ENCODE measurements at regions not wholly inside any gene's neighbourhood (a gene's known extent, or its start where the extent isn't known, plus 50 kb on each side); places are given as distances from the start of the nearest gene placed in this dataset.
"Not testable (repeated sequence)": the region's sequence is repeated elsewhere in the genome, so short reads cannot be mapped to it uniquely, and the experiment has no call there.

- DNase-seq, result peak; percentile 8
These were observed 613.9 kb downstream of the IRS1 start for GRCh38 chr2:226185616-226186211.

DNA sequence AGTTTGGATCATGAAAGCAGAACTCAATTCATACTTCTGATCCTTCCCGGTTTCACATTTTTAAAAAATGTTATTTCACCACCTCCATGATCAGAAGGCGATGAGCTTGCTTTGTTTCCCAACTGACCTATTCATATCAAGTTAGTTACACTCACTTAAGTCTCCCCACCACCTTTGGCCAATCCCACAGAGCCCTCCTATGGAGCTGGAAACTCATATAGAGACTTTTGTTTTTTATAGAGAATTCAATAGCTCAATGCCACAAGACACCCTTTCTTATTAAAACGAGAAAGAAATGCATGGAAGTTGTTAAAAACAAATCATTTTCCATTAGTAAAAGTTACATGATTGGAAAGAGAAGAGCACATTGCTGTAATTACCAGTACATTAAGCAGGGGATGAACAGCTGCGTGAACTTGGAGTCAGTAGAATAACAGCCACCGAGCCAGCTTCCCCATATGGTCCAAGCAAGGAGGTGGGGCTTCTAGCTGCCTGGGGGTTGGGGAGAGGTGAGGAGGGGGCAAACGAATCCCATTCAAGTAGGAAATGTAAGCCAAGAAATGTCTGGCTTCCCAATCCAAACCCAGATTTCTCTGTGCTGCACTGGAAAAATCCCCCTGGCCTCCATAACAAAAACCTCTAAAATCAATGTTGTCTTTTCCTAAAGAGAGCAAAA is 614.5 kb downstream of the IRS1 start:
- no peak for DNase-seq

DNA sequence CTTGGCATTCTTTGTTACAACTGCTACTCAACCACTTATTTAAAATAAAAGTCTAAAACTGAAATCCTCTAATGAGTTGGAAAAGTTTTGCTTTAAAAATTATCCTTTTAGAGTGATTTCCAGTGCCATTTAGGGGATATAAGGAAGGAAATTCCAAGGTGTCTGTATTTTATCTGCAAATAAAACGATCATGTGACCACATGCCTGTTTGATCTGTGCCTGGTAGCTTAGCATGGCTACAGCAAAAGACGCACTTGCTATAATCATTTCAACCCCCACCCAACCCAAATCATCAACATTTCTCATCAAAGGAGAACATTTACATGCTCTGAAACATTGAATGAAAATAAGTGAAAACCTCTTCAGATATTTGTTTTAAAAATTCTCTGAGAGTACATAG is 615.1 kb downstream of the IRS1 start:
- DNase-seq, result no peak

DNA sequence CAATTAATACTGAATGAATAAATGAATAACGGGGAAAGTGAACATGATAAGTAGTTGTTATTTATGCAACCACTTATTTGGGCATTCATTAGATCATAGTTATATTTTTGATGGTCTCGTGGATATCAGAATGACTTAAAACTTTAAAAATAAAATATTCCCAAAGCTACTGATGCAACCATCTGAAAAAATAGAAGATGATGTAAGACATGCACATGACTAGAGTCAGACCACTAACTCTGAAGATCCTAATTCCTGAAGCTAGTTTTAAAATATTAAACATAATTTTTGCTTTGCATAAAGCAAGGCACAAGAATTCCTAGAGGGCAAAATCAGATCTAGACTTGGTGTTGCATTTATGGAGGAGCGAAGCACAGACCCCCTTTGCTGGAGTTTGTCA is 616.1 kb downstream of the IRS1 start:
- DNase-seq, result no peak

DNA sequence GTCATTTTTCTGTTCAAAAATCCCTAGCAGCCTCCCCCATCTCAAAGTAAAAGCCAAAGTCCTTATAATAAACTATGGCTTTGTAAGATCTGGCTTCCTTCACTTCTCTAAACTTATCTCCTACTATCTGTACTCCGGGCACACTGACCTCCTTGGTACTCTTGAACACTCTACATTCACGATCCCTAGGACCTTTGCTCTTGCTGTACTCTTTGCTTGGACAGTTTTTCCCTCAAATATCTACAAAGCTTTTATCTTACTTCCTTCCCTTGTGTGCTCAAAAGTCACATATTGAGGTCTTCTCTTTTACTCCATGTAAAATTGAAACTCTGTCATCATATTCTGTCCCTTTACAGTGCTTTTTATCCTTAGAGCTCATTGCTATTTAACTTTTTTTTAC is 616.6 kb downstream of the IRS1 start:
- DNase-seq, result no peak

- DNase-seq, result no peak
These were observed 617.7 kb downstream of the IRS1 start for GRCh38 chr2:226181909-226182308.

- DNase-seq, result no peak
These were observed 619.2 kb downstream of the IRS1 start for GRCh38 chr2:226180281-226180884.

GRCh38 chr2:226179010-226179409 is 620.6 kb downstream of the IRS1 start:
- DNase-seq, result no peak

GRCh38 chr2:226176283-226176984 is 623.2 kb downstream of the IRS1 start:
- DNase-seq, result no peak

DNA sequence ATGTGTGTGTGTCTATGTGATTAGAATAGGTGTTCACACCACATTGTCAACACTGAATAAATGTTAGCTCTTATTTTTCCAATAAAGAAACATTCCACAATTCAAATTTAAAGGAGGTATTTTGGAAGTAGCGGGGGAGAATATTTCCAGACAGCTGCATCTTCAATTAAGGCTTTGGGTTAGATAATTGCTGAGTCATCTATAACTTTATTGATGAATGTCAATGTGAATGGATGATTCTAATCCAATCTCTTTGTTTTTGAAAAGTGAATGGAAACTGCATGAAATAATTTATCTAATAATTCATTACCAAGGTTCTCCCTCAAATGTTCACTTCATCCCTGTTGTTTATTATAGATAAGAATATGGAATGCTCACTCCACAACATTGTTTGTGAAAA is 625.2 kb downstream of the IRS1 start:
- no peak for DNase-seq

- no peak for DNase-seq
These were observed 626.7 kb downstream of the IRS1 start for GRCh38 chr2:226172939-226173338.

DNA sequence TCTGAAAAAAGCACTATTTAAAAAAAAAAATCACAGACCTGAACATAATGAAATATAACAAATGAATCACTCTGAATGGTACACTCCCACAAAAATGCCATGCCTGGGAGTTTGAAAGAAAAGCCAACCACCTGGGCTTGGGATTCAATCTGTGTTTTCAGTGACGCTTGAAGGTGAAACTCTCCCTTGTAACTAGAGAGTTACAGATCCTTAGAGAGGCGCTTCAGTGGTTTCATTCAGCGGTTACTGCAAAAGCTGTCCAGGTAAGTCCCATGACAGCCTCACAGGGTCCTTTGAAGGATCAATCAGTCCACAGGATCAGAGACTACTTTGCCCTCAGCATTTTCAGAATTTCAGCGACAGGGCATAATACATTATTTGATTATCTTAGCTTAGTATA is 627.3 kb downstream of the IRS1 start:
- no peak for DNase-seq

GRCh38 chr2:226169751-226170581 is 629.7 kb downstream of the IRS1 start:
- no peak for DNase-seq

DNA sequence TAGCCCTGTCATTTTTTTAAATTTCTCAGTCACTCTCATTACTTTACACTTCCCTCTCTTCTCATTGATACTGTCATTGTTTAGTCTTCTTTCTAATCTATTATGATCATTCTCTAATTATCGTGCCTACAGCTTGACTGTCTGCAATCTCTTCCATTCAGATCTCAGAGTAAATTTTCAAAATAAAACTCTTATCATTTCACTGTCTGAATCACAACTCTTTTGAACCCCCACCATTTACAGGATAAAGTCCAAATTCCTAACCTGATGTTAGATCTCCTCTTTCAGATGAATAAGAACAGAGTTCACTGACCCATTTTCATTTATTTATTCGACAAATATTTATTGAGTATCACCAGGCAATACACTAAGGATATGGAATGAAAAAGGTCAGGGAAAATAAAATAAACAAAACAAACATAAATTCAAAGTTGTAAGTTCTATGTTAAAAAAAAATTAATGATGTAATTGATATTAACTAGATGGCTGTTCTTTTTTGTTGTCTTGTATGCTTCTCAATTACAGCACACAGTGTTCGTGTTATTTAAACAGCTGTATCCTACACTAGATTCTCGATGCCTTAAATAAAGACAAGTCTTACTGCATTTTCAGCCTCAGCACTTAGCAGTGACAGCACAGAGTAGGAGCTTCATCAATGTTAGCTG is 631.0 kb downstream of the IRS1 start:
- DNase-seq, result no peak

DNA sequence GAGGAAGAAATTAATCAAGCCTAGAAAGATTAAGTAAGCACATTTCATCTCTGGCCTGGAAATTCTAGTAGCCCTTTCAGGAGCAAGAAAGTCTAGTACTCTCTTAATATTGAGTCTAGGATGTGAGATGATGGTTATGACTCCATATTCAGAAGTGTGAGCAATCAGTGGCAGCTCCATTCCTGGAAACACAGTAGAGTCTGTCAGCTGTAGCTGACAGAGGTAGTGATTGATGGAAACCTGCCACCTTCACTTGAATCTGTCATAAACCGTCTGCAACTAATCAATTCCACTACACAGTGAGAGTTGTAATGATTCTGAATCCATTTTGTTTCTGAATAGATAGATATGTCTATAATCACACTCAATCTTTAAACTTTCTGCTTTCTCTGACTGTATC is 635.1 kb downstream of the IRS1 start:
- no peak for DNase-seq

- DNase-seq, result not testable (repeated sequence)
These were observed 639.0 kb downstream of the IRS1 start for GRCh38 chr2:226160617-226161016.

DNA sequence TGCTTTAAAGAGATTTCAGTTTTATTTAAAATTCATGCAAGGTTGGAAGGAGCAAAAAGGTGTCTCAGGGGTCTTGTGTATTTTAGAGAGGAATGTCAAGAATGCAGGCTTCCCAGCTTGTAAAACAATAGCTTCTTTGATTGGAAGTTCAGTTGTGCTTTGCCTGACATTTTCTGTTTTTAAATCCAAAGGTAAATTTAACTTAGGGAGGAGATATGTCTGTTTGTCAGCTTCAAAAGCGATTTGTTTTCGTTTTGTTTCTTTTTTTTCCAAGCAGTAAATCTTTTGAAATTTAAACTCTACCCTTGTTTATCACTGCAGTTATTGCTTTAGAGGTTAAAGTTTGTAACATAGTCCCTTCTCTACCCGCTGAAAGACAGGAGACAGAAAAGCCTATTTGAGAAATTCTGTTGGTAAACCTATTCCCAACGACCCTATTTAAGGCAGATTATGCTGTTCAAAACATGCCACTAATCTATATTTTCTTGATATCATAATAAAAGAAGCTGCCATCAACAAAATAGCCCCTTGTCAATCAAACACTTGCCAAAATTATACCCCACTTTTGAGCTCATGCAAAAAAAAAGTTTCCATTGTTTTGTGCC is 639.6 kb downstream of the IRS1 start:
- DNase-seq, result no peak

DNA sequence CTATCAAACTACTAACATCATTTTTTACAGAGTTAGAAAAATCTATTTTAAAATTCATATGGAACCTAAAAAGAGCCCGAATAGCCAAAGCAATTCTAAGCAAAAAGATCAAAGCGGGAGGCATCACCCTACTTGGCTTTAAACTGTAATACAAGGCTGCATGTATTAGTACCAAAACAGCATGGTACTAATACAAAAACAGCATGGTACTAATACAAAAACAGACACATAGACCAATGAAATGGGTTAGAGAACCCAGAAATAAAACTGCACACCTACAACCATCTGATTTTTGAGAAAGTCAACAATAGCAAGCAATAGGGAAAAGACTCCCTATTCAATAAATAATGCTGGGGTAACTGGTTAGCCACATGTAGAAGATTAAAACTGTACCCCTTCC is 640.7 kb downstream of the IRS1 start:
- no peak for DNase-seq

GRCh38 chr2:226158229-226158628 is 641.4 kb downstream of the IRS1 start:
- DNase-seq, result no peak

DNA sequence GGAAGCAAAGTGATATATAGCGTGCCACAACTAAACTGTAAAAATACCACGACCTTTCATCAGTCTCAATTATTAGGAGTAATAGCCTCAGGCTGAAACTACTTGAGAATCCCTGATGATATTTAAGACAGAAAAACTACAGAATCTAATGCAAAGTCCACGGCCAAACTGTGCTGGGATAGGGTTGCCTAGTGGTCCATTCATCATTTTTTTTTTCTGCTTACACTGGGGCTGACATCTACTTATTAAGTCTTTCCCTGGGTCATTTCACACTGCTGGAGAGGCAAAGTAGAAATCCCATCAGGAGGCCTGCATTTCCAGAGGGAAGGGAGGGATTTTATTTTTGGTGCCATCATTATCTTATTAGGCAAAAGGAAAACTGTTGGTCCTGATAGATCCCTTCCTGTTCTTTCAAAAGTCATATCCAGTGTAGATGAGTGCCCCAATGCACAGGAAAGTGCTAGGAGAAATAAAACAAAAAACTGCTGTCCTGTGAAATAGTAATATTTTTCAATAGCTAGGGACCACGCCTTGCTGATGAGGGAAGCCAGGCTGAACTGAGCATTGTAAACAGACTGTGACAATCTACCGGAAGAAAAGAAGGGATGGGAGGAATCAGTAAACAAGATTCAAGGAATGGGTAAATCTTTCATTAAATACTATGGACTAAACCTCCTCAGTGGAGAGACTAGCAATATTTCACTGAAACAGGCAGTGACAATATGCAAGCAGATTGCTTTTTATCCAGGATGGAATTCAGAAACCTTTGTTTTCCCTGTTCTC is 644.3 kb downstream of the IRS1 start:
- DNase-seq, result no peak

- DNase-seq, result no peak
These were observed 645.0 kb downstream of the IRS1 start for GRCh38 chr2:226154610-226155009.
